PC-3 (cell line): ENCODE measurements at regions not wholly inside any gene's neighbourhood (a gene's known extent, or its start where the extent isn't known, plus 50 kb on each side); places are given as distances from the start of the nearest gene placed in this dataset.

Experiments used
- ATAC-seq: fragments of 200-7000 bp; cut with Tn5 transposase; 2 replicates; pipeline ENCODE4 v1.9.1; 2020; ENCODE audit warnings: mild to moderate bottlenecking, moderate library complexity
- BruUV-seq: library from RNA; stranded (reverse); fragments of 400-500 nt; replicated peaks from 2 replicates; lab custom pipeline; 2021; lab: Mats Ljungman, UMichigan
- CTCF ChIA-PET: fragments of 300-600 bp; sonication (Branson Sonifier 250); formaldehyde crosslinking; loops from one replicate; lab custom pipeline; 2022; ENCODE audit warnings: antibody characterized with exemption; lab: Charles Lee
- POLR2A ChIA-PET: fragments of 300-600 bp; sonication (Branson Sonifier 250); formaldehyde crosslinking; loops from one replicate; lab custom pipeline; 2022; ENCODE audit warnings: antibody characterized with exemption; ENCODE audit not compliant: unreplicated experiment; lab: Charles Lee
- DNase-seq: peaks from one replicate; pipeline ENCODE4 v3.0.0-alpha.2; 2015
- H2AFZ ChIP-seq: fragments of 300-600 bp; sonication (generic); 2 replicates; pipeline ENCODE4 v1.6.0; 2016; ENCODE audit warnings: antibody characterized with exemption, low read length
- H3F3A ChIP-seq: fragments of 300-600 bp; sonication (generic); one replicate; pipeline ENCODE4 v1.6.0; 2017; ENCODE audit warnings: antibody characterized with exemption, low read length, control low read depth, mild to moderate bottlenecking; ENCODE audit not compliant: unreplicated experiment
- H3K27ac ChIP-seq: fragments of 300-600 bp; sonication (generic); 2 replicates; pipeline ENCODE4 v1.5.1; 2016; ENCODE audit warnings: mild to moderate bottlenecking, low read length
- H3K27me3 ChIP-seq: fragments of 300-600 bp; sonication (generic); 2 replicates; pipeline ENCODE4 v1.6.1; 2016; ENCODE audit warnings: low read length, mixed read lengths
- H3K36me3 ChIP-seq: fragments of 300-600 bp; sonication (generic); 2 replicates; pipeline ENCODE4 v1.6.1; 2016; ENCODE audit warnings: low read depth, mixed run types, low read length, mixed read lengths
- H3K4me1 ChIP-seq: fragments of 300-600 bp; sonication (generic); 2 replicates; pipeline ENCODE4 v1.5.1; 2016; ENCODE audit warnings: low read length; ENCODE audit not compliant: insufficient read depth
- H3K4me2 ChIP-seq: fragments of 300-600 bp; sonication (generic); 2 replicates; pipeline ENCODE4 v1.6.0; 2016; ENCODE audit warnings: low read length
- H3K4me3 ChIP-seq: fragments of 300-600 bp; sonication (generic); 2 replicates; pipeline ENCODE4 v1.5.1; 2016; ENCODE audit warnings: mild to moderate bottlenecking, low read length, mixed read lengths
- H3K79me2 ChIP-seq: fragments of 300-600 bp; sonication (generic); 2 replicates; pipeline ENCODE4 v1.6.1; 2017; ENCODE audit warnings: low read length, mixed read lengths
- H3K9ac ChIP-seq: fragments of 300-600 bp; sonication (generic); 2 replicates; pipeline ENCODE4 v1.6.0; 2016; ENCODE audit warnings: mild to moderate bottlenecking, low read length
- H3K9me2 ChIP-seq: fragments of 300-600 bp; sonication (generic); replicated peaks from 2 replicates; pipeline ENCODE4 v1.6.1; 2016; ENCODE audit warnings: mixed run types, low read length, mixed read lengths
- H3K9me3 ChIP-seq: fragments of 300-600 bp; sonication (generic); 2 replicates; pipeline ENCODE4 v1.6.1; 2016; ENCODE audit warnings: low read length, mixed read lengths
- H4K20me1 ChIP-seq: fragments of 300-600 bp; sonication (generic); 2 replicates; pipeline ENCODE4 v1.6.1; 2016; ENCODE audit warnings: low read length, mixed read lengths
- EZH2 ChIP-seq: fragments of 300-600 bp; sonication (generic); IDR thresholded peaks from one replicate; pipeline ENCODE4 v1.6.1; 2017; ENCODE audit warnings: antibody characterized with exemption, mild to moderate bottlenecking, low read length; ENCODE audit not compliant: unreplicated experiment
- EZH2phosphoT487 ChIP-seq: fragments of 300-600 bp; sonication (generic); IDR thresholded peaks from 2 replicates; pipeline ENCODE4 v1.6.1; 2018; ENCODE audit warnings: mild to moderate bottlenecking, antibody characterized with exemption, low read length, borderline replicate concordance
- intact Hi-C: fragments of 100-400 bp; cut with micrococcal nuclease; formaldehyde crosslinking; loops from 2 replicates; pipeline ENCODE4 v1.9.0; 2023
- TF ChIP-seq, protein P1 (sequence below): fragments of 300-600 bp; sonication (generic); conservative IDR thresholded peaks from 2 replicates; pipeline ENCODE4 v1.5.1; 2017; ENCODE audit warnings: antibody characterized with exemption, low read depth, mild to moderate bottlenecking, low read length

DNA sequence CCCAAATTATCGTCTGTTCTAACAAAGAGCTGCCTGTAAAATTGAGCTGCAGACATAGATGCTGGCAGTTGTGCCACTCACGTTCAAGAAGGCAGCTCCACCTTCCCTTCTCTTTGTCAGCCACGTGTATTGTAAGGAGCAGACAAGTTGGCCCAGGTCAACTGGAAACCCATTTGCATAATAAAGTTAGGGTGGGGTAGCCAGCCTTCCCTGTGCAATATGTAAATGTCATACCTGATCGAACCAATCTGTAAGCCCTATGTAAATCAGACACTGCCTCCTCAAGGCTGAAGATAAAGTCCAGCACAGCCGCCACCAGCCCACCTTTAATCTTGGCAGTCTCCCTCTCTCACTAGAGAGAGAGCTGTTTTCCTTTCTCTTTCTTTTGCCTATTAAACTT, 117.2 kb downstream of the TMEM144 start:
- Histone ChIP-seq H3K79me2 (no peaks in the 10 kb centered on the region), H3K4me2 (no peak overlapping the region)

DNA sequence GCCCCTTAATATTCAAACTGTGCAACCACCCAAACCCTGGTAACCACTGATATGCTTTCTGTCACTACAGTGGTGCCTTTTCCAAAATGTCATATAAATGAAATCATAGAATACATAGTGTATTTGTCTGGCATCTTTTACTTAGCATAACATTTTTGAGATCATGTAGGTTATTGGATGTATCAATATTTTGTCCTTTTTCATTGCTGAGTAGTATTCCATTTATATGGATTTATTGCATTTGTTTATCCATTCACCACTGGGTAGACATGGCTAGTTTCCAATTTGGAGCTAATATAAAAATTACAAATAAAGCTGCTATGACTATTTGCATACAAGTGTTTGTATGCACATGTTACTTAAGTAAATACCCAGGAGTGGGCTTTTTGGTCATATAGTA, 121.6 kb downstream of the TMEM144 start:
- Histone ChIP-seq H3K4me2 (no peak overlapping the region), H3K27ac (no peak overlapping the region), H3K4me1 (no peaks in the 10 kb centered on the region), H3K36me3 (no peaks in the 10 kb centered on the region), H3F3A (no peaks in the 10 kb centered on the region), H3K9me2 (no peaks in the 10 kb centered on the region), H2AFZ (no peak overlapping the region), H3K4me3 (no peak overlapping the region), H3K9ac (no peak overlapping the region), H3K27me3 (no peaks in the 10 kb centered on the region), H3K9me3 (no peaks in the 10 kb centered on the region), H3K79me2 (no peaks in the 10 kb centered on the region), H4K20me1 (no peaks in the 10 kb centered on the region)
- TF ChIP-seq EZH2 (no peak), EZH2phosphoT487 (no peak)
- TF ChIP-seq, protein P1, sequence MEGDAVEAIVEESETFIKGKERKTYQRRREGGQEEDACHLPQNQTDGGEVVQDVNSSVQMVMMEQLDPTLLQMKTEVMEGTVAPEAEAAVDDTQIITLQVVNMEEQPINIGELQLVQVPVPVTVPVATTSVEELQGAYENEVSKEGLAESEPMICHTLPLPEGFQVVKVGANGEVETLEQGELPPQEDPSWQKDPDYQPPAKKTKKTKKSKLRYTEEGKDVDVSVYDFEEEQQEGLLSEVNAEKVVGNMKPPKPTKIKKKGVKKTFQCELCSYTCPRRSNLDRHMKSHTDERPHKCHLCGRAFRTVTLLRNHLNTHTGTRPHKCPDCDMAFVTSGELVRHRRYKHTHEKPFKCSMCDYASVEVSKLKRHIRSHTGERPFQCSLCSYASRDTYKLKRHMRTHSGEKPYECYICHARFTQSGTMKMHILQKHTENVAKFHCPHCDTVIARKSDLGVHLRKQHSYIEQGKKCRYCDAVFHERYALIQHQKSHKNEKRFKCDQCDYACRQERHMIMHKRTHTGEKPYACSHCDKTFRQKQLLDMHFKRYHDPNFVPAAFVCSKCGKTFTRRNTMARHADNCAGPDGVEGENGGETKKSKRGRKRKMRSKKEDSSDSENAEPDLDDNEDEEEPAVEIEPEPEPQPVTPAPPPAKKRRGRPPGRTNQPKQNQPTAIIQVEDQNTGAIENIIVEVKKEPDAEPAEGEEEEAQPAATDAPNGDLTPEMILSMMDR, result no peak
- intact Hi-C loops, result no loop called here
- DNase-seq, result no peak
- ATAC-seq, result no peak
- no TSS peak for BruUV-seq
- POLR2A ChIA-PET, result no interaction called here
- CTCF ChIA-PET, result no interaction called here

More for the DNA sequence above, 117.2 kb downstream of the TMEM144 start:
- H3K4me3 ChIP-seq, result no peak overlapping the region
- H3K9ac ChIP-seq, result no peak overlapping the region
- no peaks in the 10 kb centered on the region for H4K20me1 ChIP-seq
- no peak overlapping the region for H3K27ac ChIP-seq
- H3K36me3 ChIP-seq, result no peaks in the 10 kb centered on the region
- peaks cover under 1% of the 10 kb centered on the region; the same call in 1 of the 2 replicates for H3K4me1 ChIP-seq
- no peak for DNase-seq
- no peaks in the 10 kb centered on the region for H3K27me3 ChIP-seq
- no peaks in the 10 kb centered on the region for H3K9me3 ChIP-seq
- no peak for ATAC-seq
- H2AFZ ChIP-seq, result no peak overlapping the region
- intact Hi-C loops, result no loop called here
- POLR2A ChIA-PET, result no interaction called here
- CTCF ChIA-PET, result no interaction called here
- BruUV-seq, result no TSS peak
- H3K9me2 ChIP-seq, result no peaks in the 10 kb centered on the region
- TF ChIP-seq, protein P1, result no peak
- TF ChIP-seq EZH2phosphoT487, result no peak
- no peak for TF ChIP-seq EZH2
- H3F3A ChIP-seq, result no peaks in the 10 kb centered on the region

DNA sequence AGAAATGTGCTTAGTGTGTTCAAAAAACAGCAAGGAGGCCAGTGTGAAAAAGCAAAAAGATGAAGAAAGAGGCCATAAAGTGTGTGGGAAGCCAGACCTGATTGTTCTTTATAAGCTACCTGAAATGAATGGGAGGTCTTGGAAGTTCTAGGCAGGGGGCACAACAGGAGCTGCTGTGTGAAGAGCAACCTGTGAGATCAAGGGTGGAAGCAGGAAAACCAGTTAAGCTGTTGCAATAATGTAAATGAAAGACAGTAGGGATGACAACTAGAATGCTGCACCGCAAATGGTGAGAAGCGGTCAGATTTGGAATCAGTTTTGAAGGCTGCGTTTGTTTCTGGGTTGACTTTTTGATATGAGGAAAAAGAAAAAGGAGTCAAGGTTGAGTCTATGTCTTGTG, 123.5 kb downstream of the TMEM144 start:
- Histone ChIP-seq H2AFZ (no peak overlapping the region), H3K4me2 (no peak overlapping the region), H4K20me1 (no peaks in the 10 kb centered on the region), H3K27me3 (no peaks in the 10 kb centered on the region), H3K9me3 (no peaks in the 10 kb centered on the region), H3F3A (no peaks in the 10 kb centered on the region), H3K79me2 (no peaks in the 10 kb centered on the region), H3K36me3 (no peaks in the 10 kb centered on the region), H3K9me2 (no peaks in the 10 kb centered on the region), H3K9ac (no peak overlapping the region), H3K4me3 (no peak overlapping the region), H3K27ac (no peak overlapping the region), H3K4me1 (no peaks in the 10 kb centered on the region)
- intact Hi-C loops, result no loop called here
- no peak for TF ChIP-seq EZH2
- TF ChIP-seq, protein P1, result no peak
- TF ChIP-seq EZH2phosphoT487, result no peak
- DNase-seq, result no peak
- CTCF ChIA-PET, result no interaction called here
- POLR2A ChIA-PET, result no interaction called here
- no peak for ATAC-seq
- BruUV-seq, result no TSS peak
